ENCODE measurements at regions not wholly inside any gene's neighbourhood (a gene's known extent, or its start where the extent isn't known, plus 50 kb on each side); places are given as distances from the start of the nearest gene placed in this dataset.
A peak's percentile ranks its signal among the peaks of the same experiment; 100 is the strongest.

DNA sequence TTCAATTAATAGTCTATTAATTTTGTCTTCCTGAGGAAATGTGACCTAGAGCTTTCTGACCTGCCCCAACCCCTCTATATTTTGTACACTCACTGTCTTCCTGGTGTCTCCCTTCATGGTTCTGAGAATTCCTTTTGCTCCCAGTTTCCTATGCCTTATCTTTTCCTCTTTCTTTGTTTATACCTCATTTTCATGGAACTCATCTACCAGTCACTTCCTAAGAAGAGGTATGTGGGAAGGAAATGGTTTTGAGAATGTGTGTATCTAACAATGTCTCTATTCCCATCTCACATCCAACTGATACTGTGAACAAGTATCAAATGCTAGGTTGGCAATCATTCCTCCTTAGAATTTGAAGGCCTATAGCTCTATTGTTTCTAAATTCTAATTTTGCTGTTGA is 245.1 kb upstream of the EGLN3 start:
- H3K27ac ChIP-seq (ENCODE audit: extremely low read length, insufficient read depth, low read length): no peak overlapping the region
- ATAC-seq (no peak), FAIRE-seq (no peak), DNase-seq (ENCODE audit: low spot score) (no peak)
- no peaks in the 10 kb centered on the region for H4K20me1 ChIP-seq (ENCODE audit: insufficient read depth, low read length)
- ChIA-PET POLR2A (no interaction called here), CTCF (ENCODE audit: low intra/inter-chr PET ratio, low total read pairs) (no interaction called here)
- TF ChIP-seq, protein P1, sequence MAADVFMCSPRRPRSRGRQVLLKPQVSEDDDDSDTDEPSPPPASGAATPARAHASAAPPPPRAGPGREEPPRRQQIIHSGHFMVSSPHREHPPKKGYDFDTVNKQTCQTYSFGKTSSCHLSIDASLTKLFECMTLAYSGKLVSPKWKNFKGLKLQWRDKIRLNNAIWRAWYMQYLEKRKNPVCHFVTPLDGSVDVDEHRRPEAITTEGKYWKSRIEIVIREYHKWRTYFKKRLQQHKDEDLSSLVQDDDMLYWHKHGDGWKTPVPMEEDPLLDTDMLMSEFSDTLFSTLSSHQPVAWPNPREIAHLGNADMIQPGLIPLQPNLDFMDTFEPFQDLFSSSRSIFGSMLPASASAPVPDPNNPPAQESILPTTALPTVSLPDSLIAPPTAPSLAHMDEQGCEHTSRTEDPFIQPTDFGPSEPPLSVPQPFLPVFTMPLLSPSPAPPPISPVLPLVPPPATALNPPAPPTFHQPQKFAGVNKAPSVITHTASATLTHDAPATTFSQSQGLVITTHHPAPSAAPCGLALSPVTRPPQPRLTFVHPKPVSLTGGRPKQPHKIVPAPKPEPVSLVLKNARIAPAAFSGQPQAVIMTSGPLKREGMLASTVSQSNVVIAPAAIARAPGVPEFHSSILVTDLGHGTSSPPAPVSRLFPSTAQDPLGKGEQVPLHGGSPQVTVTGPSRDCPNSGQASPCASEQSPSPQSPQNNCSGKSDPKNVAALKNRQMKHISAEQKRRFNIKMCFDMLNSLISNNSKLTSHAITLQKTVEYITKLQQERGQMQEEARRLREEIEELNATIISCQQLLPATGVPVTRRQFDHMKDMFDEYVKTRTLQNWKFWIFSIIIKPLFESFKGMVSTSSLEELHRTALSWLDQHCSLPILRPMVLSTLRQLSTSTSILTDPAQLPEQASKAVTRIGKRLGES (CRISPR knock-in tag; IDR thresholded peaks at IDR 0.05; ENCODE audit: borderline replicate concordance): no peak
- TF ChIP-seq AGO2 (optimal IDR thresholded peaks at IDR 0.05; ENCODE audit: low read depth, low read length) (no peak), ZFP82 (CRISPR knock-in tag; IDR thresholded peaks at IDR 0.05; ENCODE audit: borderline replicate concordance) (0 out of 2 replicates have a peak, but pooled peaks have one; percentile 55), YEATS4 (CRISPR knock-in tag; IDR thresholded peaks at IDR 0.05; ENCODE audit: borderline replicate concordance) (no peak), BRCA1 (CRISPR knock-in tag; IDR thresholded peaks at IDR 0.05) (no peak), KDM1A (CRISPR knock-in tag; IDR thresholded peaks at IDR 0.05) (no peak)
- H3K9ac ChIP-seq (ENCODE audit: insufficient read depth, low read depth, low read length): no peak overlapping the region
- no peak overlapping the region for H3K4me3 ChIP-seq (replicated peaks in 1 of 3; ENCODE audit: insufficient read depth in 1 of 3, low read depth in 2 of 3, low read length in 3 of 3)
- intact Hi-C loops (cut with micrococcal nuclease; ENCODE audit: unreplicated experiment) (no loop called here), in situ Hi-C loops (cut with HindIII; ENCODE audit: extremely low pct_ligation_motif_present, low pct_unique_long_range_greater_than_20kb) (no loop called here)
- no peaks in the 10 kb centered on the region for H3K4me1 ChIP-seq (ENCODE audit: insufficient read depth, low read length)
- no peaks in the 10 kb centered on the region; a peak in 2 of 5 replicates for H3K27me3 ChIP-seq (ENCODE audit: control insufficient read depth in 1 of 2, insufficient read depth in 2 of 2, low read length in 2 of 2)
- H3K36me3 ChIP-seq (replicated peaks in 1 of 2; ENCODE audit: control insufficient read depth in 1 of 2, insufficient read depth in 2 of 2, low read length in 2 of 2): no peaks in the 10 kb centered on the region
- no peak overlapping the region for H3K4me2 ChIP-seq (ENCODE audit: low read depth, low read length)
- no peaks in the 10 kb centered on the region for H3K79me2 ChIP-seq (ENCODE audit: insufficient read depth, low read length)
- no peak overlapping the region for H2AFZ ChIP-seq (ENCODE audit: low read length)
- no peaks in the 10 kb centered on the region for H3K9me3 ChIP-seq (ENCODE audit: low read length)
- BruUV-seq (replicated peaks): no TSS peak

DNA sequence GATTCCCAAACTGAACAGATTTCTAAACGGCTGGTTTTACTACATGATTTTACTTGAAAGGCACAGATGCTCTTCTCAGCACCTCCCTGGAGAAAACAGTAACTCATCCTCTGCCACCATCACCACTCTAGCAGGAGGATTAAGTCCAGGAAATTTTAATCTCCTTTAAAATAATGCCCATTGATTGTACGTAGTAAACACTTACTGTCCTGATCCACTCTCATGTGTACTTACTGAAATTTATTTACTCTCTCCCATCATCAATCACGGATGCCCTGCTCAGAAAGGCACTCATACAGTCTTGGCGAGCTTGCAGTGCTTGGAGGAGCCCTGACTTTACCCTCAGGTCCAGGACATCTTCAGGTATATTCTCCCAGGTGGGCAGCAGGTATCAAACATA is 239.8 kb upstream of the EGLN3 start:
- no peak for DNase-seq (ENCODE audit: low spot score)
- Histone ChIP-seq H3K4me2 (ENCODE audit: low read depth, low read length) (no peak overlapping the region), H3K9ac (ENCODE audit: insufficient read depth, low read depth, low read length) (no peak overlapping the region), H3K4me3 (replicated peaks in 1 of 3; ENCODE audit: insufficient read depth in 1 of 3, low read depth in 2 of 3, low read length in 3 of 3) (no peak overlapping the region), H3K36me3 (replicated peaks in 1 of 2; ENCODE audit: control insufficient read depth in 1 of 2, insufficient read depth in 2 of 2, low read length in 2 of 2) (no peaks in the 10 kb centered on the region), H3K4me1 (ENCODE audit: insufficient read depth, low read length) (peaks cover 12% of the 10 kb centered on the region), H3K9me3 (ENCODE audit: low read length) (no peaks in the 10 kb centered on the region), H4K20me1 (ENCODE audit: insufficient read depth, low read length) (no peaks in the 10 kb centered on the region), H2AFZ (ENCODE audit: low read length) (no peak overlapping the region), H3K27me3 (ENCODE audit: control insufficient read depth in 1 of 2, insufficient read depth in 2 of 2, low read length in 2 of 2) (no peaks in the 10 kb centered on the region; a peak in 1 of 5 replicates), H3K27ac (ENCODE audit: extremely low read length, insufficient read depth, low read length) (no peak overlapping the region), H3K79me2 (ENCODE audit: insufficient read depth, low read length) (no peaks in the 10 kb centered on the region)
- CTCF ChIA-PET (ENCODE audit: low intra/inter-chr PET ratio, low total read pairs): no interaction called here
- WGBS (ENCODE audit: low lambda C conversion rate): 12% methylated on average over 4 of the region's 4 CpGs
- no TSS peak for BruUV-seq (replicated peaks)
- ATAC-seq: no peak
- FAIRE-seq: no peak
- in situ Hi-C loops (cut with HindIII; ENCODE audit: extremely low pct_ligation_motif_present, low pct_unique_long_range_greater_than_20kb): no loop called here
- POLR2A ChIA-PET: no interaction called here
- intact Hi-C loops (cut with micrococcal nuclease; ENCODE audit: unreplicated experiment): no loop called here
- TF ChIP-seq ZNF446 (CRISPR knock-in tag; IDR thresholded peaks at IDR 0.05) (no peak), ZFAT (CRISPR knock-in tag; conservative IDR thresholded peaks at IDR 0.05) (no peak)
- TF ChIP-seq, protein P2, sequence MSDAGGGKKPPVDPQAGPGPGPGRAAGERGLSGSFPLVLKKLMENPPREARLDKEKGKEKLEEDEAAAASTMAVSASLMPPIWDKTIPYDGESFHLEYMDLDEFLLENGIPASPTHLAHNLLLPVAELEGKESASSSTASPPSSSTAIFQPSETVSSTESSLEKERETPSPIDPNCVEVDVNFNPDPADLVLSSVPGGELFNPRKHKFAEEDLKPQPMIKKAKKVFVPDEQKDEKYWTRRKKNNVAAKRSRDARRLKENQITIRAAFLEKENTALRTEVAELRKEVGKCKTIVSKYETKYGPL (CRISPR knock-in tag; IDR thresholded peaks at IDR 0.05): no peak
- TF ChIP-seq, protein P3, sequence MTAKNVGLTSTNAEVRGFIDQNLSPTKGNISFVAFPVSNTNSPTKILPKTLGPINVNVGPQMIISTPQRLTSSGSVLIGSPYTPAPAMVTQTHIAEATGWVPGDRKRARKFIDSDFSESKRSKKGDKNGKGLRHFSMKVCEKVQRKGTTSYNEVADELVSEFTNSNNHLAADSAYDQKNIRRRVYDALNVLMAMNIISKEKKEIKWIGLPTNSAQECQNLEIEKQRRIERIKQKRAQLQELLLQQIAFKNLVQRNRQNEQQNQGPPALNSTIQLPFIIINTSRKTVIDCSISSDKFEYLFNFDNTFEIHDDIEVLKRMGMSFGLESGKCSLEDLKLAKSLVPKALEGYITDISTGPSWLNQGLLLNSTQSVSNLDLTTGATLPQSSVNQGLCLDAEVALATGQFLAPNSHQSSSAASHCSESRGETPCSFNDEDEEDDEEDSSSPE (CRISPR knock-in tag; IDR thresholded peaks at IDR 0.05): no peak

Measured in HepG2 (cell line).